ENCODE measurements at regions not wholly inside any gene's neighbourhood (a gene's known extent, or its start where the extent isn't known, plus 50 kb on each side); places are given as distances from the start of the nearest gene placed in this dataset.

DNA sequence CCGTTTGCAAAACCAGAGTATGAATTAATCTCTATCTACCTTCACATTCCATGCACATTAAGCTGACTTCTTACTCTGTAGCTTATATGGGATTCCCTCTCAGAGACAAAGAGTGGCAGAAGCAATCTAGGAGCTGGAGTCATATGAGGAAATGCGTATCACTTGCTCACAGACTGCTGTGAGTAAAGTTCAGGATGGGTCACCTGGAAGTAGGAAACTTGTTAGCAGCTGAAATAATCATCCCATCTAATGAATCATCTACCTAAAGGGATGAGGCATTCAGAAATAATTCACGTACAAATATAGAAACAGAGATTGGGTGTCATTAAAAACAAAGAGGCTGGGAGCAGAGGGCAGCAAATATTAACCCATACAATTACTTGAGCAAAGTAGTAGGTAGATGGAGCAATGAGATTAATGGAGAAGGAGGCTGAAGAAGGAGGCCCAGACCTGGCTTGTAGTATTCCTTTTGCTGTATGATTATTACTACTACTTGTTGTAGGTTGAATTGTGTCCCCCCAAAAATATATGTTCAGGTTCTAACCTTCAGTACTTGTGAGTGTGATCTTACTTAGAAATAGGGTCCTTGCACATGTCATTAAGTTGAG lies 866.3 kb downstream of the ROBO2 start:
- H3K4me3 Mint-ChIP-seq, result no peak overlapping the region
- intact Hi-C loops (cut with micrococcal nuclease), result no loop called here
- no peaks in the 10 kb centered on the region for H3K27me3 Mint-ChIP-seq (ENCODE audit: low read depth in 3 of 3)
- H3K36me3 Mint-ChIP-seq, result no peaks in the 10 kb centered on the region
- no peak overlapping the region for H3K27ac Mint-ChIP-seq
- H3K4me2 ChIP-seq (replicated peaks; ENCODE audit: extremely low read depth, low read length, poor library complexity, severe bottlenecking), result no peak overlapping the region
- H3K27ac ChIP-seq (ENCODE audit: low read depth in 1 of 2, low read length in 2 of 2), result no peak overlapping the region
- H3K36me3 ChIP-seq (replicated peaks in 1 of 2; ENCODE audit: control insufficient read depth in 1 of 2, insufficient read depth in 2 of 2, low read length in 2 of 2), result no peaks in the 10 kb centered on the region
- no peak overlapping the region for H3K4me3 ChIP-seq (replicated peaks in 1 of 3; ENCODE audit: low read depth in 2 of 3, low read length in 3 of 3)
- H4K20me1 ChIP-seq (ENCODE audit: insufficient read depth, low read length), result no peaks in the 10 kb centered on the region
- WGBS (ENCODE audit: insufficient coverage), result no CpG with 5 or more reads among the region's 3 CpGs
- H3K79me2 ChIP-seq (ENCODE audit: insufficient read depth, low read length), result no peaks in the 10 kb centered on the region
- no peaks in the 10 kb centered on the region for H3K4me1 ChIP-seq (ENCODE audit: control insufficient read depth in 1 of 2, insufficient read depth in 2 of 2, low read length in 2 of 2)
- peaks cover 0 to 4% (median 0%) of the 10 kb centered on the region in 7 donors for H3K9me3 Mint-ChIP-seq
- no peaks in the 10 kb centered on the region for H3K9me3 ChIP-seq (replicated peaks in 1 of 2; ENCODE audit: control insufficient read depth in 1 of 2, insufficient read depth in 1 of 2, low read length in 2 of 2)
- H3K9ac ChIP-seq (ENCODE audit: insufficient read depth, low read length, poor library complexity, severe bottlenecking), result no peak overlapping the region
- no peak overlapping the region for H2AFZ ChIP-seq (ENCODE audit: insufficient read depth, low read depth, low read length, poor library complexity, severe bottlenecking)
- H3K27me3 ChIP-seq (ENCODE audit: control insufficient read depth in 2 of 2, insufficient read depth in 2 of 2, low read length in 2 of 2), result no peaks in the 10 kb centered on the region
- no peak for DNase-seq
- TF ChIP-seq CTCF (IDR thresholded peaks at IDR 0.05), result no peak
- H3K4me1 Mint-ChIP-seq, result no peaks in the 10 kb centered on the region

DNA sequence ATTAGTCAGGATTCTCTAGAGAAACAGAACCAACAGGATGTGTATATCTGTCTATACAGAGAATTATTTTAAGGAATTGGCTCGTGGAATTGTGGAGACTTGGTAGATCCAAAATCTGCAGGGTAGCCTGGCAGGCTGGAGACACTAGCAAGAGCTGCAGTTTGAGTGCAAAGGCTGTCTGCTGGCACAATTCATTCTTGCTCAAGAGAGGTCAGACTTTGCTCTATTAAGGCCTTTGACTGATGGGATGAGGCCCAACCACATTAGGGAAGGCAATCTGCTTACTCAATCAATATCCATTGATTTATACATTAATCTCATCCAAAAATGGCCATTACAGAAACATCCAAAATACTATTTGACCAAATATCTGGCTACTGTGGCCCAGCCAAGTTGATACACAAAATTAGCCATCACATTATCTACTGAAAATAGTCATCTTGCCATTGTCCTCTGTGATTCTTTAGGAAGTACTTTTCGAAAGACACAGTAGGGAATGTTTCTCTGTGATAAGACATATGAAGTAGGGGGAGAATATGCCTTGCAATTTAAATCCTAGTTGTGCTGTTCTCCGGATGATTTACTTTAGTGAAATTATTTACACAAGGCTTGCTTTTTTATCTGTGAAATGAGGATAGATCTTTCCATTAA lies 873.8 kb downstream of the ROBO2 start:
- Histone ChIP-seq H3K4me2 (replicated peaks; ENCODE audit: extremely low read depth, low read length, poor library complexity, severe bottlenecking) (no peak overlapping the region), H3K9ac (ENCODE audit: insufficient read depth, low read length, poor library complexity, severe bottlenecking) (no peak overlapping the region), H2AFZ (ENCODE audit: insufficient read depth, low read depth, low read length, poor library complexity, severe bottlenecking) (no peak overlapping the region), H3K27ac (ENCODE audit: low read depth in 1 of 2, low read length in 2 of 2) (no peak overlapping the region), H3K27me3 (ENCODE audit: control insufficient read depth in 2 of 2, insufficient read depth in 2 of 2, low read length in 2 of 2) (no peaks in the 10 kb centered on the region), H4K20me1 (ENCODE audit: insufficient read depth, low read length) (no peaks in the 10 kb centered on the region), H3K4me3 (replicated peaks in 1 of 3; ENCODE audit: low read depth in 2 of 3, low read length in 3 of 3) (no peak overlapping the region), H3K9me3 (replicated peaks in 1 of 2; ENCODE audit: control insufficient read depth in 1 of 2, insufficient read depth in 1 of 2, low read length in 2 of 2) (no peaks in the 10 kb centered on the region), H3K79me2 (ENCODE audit: insufficient read depth, low read length) (no peaks in the 10 kb centered on the region), H3K4me1 (ENCODE audit: control insufficient read depth in 1 of 2, insufficient read depth in 2 of 2, low read length in 2 of 2) (no peaks in the 10 kb centered on the region), H3K36me3 (replicated peaks in 1 of 2; ENCODE audit: control insufficient read depth in 1 of 2, insufficient read depth in 2 of 2, low read length in 2 of 2) (no peaks in the 10 kb centered on the region)
- 67% methylated on average over 1 of the region's 3 CpGs for WGBS (ENCODE audit: insufficient coverage)
- Mint-ChIP-seq H3K4me1 (no peaks in the 10 kb centered on the region), H3K36me3 (no peaks in the 10 kb centered on the region), H3K27me3 (ENCODE audit: low read depth in 3 of 3) (no peaks in the 10 kb centered on the region), H3K27ac (no peak overlapping the region), H3K4me3 (no peak overlapping the region), H3K9me3 (peaks cover 0 to 7% (median 0%) of the 10 kb centered on the region in 7 donors)
- intact Hi-C loops (cut with micrococcal nuclease), result no loop called here
- TF ChIP-seq CTCF (IDR thresholded peaks at IDR 0.05), result no peak
- no peak for DNase-seq

All from CD14-positive monocyte (primary cell).